Testis (tissue), 2 donors: ENCODE measurements at regions not wholly inside any gene's neighbourhood (a gene's known extent, or its start where the extent isn't known, plus 50 kb on each side); places are given as distances from the start of the nearest gene placed in this dataset.
A peak's percentile ranks its signal among the peaks of the same experiment; 100 is the strongest.

Experiments used
- DNase-seq: peaks from one replicate; pipeline ENCODE4 v3.0.0-alpha.2; 2019
- H3K27ac ChIP-seq, 2 donors: fragments of 200-600 bp; sonication (generic); one replicate each; pipeline ENCODE4 v1.5.1; 2019
- H3K27me3 ChIP-seq: fragments of 200-600 bp; sonication (generic); one replicate; pipeline ENCODE4 v1.5.1; 2019
- H3K36me3 ChIP-seq: fragments of 200-600 bp; sonication (generic); one replicate; pipeline ENCODE4 v1.5.1; 2017; ENCODE audit warnings: low read depth; ENCODE audit errors: missing control alignments
- H3K4me1 ChIP-seq: fragments of 200-600 bp; sonication (generic); one replicate; pipeline ENCODE4 v1.5.1; 2019
- H3K4me3 ChIP-seq, 2 donors: fragments of 200-600 bp; sonication (generic); one replicate each; pipeline ENCODE4 v1.5.1; 2017 to 2019
- H3K9me3 ChIP-seq: fragments of 200-600 bp; sonication (generic); one replicate; pipeline ENCODE4 v1.5.1; 2017
- CTCF ChIP-seq, 3 experiments: fragments of 450-650 bp in 2 of 3; fragments of 200-600 bp in 1 of 3; sonication (generic) in 1 of 3; IDR thresholded peaks; one replicate each; pipeline ENCODE4 v1.5.1; 2016 to 2019; ENCODE audit warnings: antibody characterized with exemption in 3 of 3, mild to moderate bottlenecking in 2 of 3, moderate library complexity in 1 of 3
- POLR2A ChIP-seq: fragments of 450-650 bp; IDR thresholded peaks from one replicate; pipeline ENCODE4 v1.6.1; 2017; ENCODE audit warnings: antibody characterized with exemption, mild to moderate bottlenecking, moderate library complexity
- WGBS, 2 donors: methylation state at CpG; one replicate each; pipeline ENCODE4 v1.1.5; 2018; 5-methylcytosine and 5-hydroxymethylcytosine counted together
- intact Hi-C: fragments of 100-400 bp; cut with DNase I; formaldehyde crosslinking; loops from one replicate; pipeline ENCODE4 v1.15.1; 2023; ENCODE audit warnings: low total_unique reads

- intact Hi-C loops, result no loop called here
- Histone ChIP-seq H3K4me3 (no peak overlapping the region), H3K36me3 (no peaks in the 10 kb centered on the region), H3K27ac (no peak overlapping the region), H3K9me3 (no peaks in the 10 kb centered on the region), H3K27me3 (no peaks in the 10 kb centered on the region), H3K4me1 (no peaks in the 10 kb centered on the region)
- no peak for DNase-seq
- WGBS, 2 donors, result 47% methylated on average over 7 of the region's 7 CpGs
- TF ChIP-seq POLR2A, result no peak
- TF ChIP-seq CTCF (IDR thresholded peaks at IDR 0.05), result no peak
Observed at GRCh38 chr6:138571181-138571580, 71.9 kb upstream of the NHSL1 start.

DNA sequence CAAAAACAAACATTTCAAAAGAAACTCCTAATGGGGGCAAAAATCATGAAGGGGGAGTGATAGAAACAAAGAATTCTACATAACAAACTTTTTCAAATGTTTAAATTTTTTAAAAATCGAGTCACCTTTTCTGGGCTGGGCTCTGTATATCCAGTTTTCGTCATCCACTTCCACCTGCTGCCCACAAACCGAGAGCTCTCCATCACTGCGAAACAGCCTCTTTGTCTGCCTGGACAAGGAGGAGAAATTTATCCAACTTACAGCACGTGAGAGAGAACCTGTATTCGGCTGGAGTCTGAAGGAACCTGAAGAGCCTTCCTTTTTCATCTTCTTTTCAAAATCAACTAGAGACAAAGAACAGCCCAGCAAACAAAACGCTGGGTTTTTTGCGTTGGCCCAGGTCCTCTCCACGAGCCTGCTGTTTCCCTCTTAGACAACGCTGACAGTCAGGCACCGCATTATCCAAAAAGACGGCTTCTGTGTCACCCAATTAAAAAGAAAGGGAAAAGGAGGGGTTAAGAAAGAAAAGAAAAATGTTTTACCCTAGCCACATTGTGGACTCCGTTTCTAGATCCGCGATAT is 72.4 kb upstream of the NHSL1 start:
- Histone ChIP-seq H3K4me1 (no peaks in the 10 kb centered on the region), H3K4me3 (peak overlapping the region in 1 of 2 donors; percentile 6), H3K27ac (no peak overlapping the region), H3K27me3 (no peaks in the 10 kb centered on the region), H3K36me3 (no peaks in the 10 kb centered on the region), H3K9me3 (no peaks in the 10 kb centered on the region)
- intact Hi-C loops, result no loop called here
- 8 to 17% methylated on average over 15 of the region's 15 CpGs for WGBS, 2 donors
- no peak for DNase-seq
- TF ChIP-seq POLR2A (no peak), CTCF (IDR thresholded peaks at IDR 0.05) (no peak)

DNA sequence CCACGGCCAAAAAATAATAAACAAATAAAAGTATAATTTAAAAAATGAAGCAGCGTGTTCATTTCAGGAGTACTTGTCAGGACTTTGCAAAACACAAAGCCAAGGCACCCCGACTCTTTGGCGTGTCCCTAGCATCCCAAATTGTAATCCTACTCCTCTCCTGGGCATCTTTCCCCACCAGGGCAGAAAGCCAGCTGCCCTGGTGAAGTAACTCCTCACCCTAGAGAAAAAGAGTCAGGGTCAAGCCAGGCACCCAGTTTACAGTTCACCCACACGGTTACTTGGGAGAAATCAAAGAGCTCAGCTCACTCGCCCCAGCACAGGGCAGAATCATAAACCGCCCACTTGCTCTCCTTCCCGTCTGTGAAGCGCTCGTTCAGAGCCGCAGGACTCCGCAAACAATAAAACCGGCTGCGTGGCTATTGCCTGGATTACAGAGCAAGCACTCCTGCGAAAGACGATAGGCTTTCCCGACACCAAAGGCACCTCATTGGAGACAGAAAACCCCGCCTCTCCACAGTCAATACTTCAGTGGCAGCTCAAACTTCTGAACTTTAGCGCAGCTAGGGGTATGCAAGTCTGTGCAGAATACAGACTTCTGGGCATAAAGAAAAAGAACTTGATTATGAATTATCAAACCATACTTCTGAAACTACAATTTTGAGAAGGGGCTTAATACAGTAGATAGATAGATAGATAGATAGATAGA is 73.0 kb upstream of the NHSL1 start:
- peak overlapping the region in 1 of 2 donors; percentile 6 for H3K4me3 ChIP-seq
- no peaks in the 10 kb centered on the region for H3K4me1 ChIP-seq
- H3K9me3 ChIP-seq, result no peaks in the 10 kb centered on the region
- TF ChIP-seq CTCF (IDR thresholded peaks at IDR 0.05), result no peak
- TF ChIP-seq POLR2A, result no peak
- H3K36me3 ChIP-seq, result no peaks in the 10 kb centered on the region
- 1 to 5% methylated on average over 19 of the region's 19 CpGs for WGBS, 2 donors
- no peak overlapping the region for H3K27ac ChIP-seq
- no peaks in the 10 kb centered on the region for H3K27me3 ChIP-seq
- DNase-seq, result peak; percentile 52
- intact Hi-C loops, result no loop called here

DNA sequence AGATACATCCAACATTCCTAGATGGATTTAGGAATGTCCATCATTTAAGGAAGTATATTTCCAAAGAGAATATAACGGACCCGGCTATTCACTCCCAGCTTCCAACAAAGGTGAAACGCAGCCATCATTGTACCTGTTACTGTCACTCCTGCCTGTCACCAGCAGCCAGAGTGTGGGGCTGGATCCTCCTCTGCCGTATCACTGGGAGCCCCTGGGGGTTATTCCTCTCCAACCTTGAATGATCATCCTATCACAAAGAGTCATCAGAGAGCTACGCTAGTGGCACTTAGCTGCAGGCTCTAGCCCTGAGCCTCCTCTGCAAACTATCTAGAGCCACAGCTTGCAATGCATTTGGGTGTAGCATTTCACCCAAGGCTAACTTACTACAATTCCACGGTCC is 73.6 kb upstream of the NHSL1 start:
- Histone ChIP-seq H3K4me1 (no peaks in the 10 kb centered on the region), H3K9me3 (no peaks in the 10 kb centered on the region), H3K27ac (no peak overlapping the region), H3K36me3 (no peaks in the 10 kb centered on the region), H3K27me3 (no peaks in the 10 kb centered on the region), H3K4me3 (no peak overlapping the region)
- 56 to 69% methylated on average over 5 to 6 of the region's 6 CpGs for WGBS, 2 donors
- no peak for DNase-seq
- intact Hi-C loops, result no loop called here
- TF ChIP-seq CTCF (IDR thresholded peaks at IDR 0.05) (no peak), POLR2A (no peak)

GRCh38 chr6:138575257-138575656 is 76.0 kb upstream of the NHSL1 start:
- intact Hi-C loops, result no loop called here
- no peaks in the 10 kb centered on the region for H3K27me3 ChIP-seq
- WGBS, 2 donors, result 84 to 85% methylated on average over 4 of the region's 4 CpGs
- TF ChIP-seq POLR2A (no peak), CTCF (IDR thresholded peaks at IDR 0.05) (no peak)
- no peak overlapping the region for H3K4me3 ChIP-seq
- no peaks in the 10 kb centered on the region for H3K4me1 ChIP-seq
- no peaks in the 10 kb centered on the region for H3K36me3 ChIP-seq
- DNase-seq, result no peak
- H3K27ac ChIP-seq, result no peak overlapping the region
- H3K9me3 ChIP-seq, result no peaks in the 10 kb centered on the region
